Activated T-cell treated with anti-CD3 and anti-CD28 coated beads, Interleukin-2, amount 50 U/mL, for 48 hours (primary cell): ENCODE measurements at regions not wholly inside any gene's neighbourhood (a gene's known extent, or its start where the extent isn't known, plus 50 kb on each side); places are given as distances from the start of the nearest gene placed in this dataset.

Experiments used
- DNase-seq, 2 experiments: peaks; one replicate each; pipeline ENCODE4 v3.0.0-alpha.2; 2020

DNA sequence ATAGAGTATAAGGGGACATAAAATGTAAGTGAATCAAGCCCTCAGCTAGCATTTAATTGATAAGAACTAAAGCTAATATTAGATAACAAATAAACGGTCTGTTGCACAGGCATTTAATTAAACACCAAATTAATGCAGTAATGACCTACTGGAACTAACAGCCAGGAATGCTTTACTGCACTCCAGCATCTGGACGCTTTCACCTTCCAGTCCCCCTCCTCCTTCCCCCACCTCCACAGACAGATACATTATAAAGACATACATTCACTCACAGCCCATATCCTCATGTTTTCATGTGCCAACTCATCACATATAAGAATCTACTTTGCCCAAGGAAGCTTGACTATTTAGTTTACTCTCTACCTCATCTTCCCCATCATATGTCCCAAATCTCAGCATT lies 337.4 kb upstream of the PIK3C3 start:
- DNase-seq = no peak

DNA sequence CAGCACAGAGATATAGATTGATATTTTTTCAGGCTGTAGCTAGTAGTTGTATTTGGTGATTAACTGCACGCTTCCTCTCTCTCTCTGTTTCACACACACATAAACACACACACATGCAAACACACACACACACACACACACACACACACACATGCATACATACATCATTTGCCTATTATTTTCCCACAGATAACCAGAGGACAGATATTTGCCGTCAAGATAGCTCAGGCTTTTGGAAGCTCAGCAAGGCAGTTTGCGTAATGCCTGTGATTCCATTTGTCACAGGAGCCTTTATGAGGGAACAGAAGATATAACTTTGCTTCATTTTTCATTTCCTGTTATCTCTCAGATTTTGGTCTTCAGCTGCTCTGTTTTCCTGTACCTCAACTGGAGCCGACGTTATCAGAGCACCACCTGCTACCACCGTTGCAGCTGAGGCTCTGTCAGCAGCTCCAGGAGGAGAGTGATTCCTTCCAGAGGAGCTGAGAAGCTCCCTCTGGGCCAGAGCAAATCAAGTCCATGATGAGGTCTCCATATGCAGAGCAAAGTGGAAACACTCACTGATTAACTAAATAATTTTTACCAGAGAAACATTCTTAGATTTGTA lies 341.9 kb upstream of the PIK3C3 start:
- DNase-seq = no peak

DNA sequence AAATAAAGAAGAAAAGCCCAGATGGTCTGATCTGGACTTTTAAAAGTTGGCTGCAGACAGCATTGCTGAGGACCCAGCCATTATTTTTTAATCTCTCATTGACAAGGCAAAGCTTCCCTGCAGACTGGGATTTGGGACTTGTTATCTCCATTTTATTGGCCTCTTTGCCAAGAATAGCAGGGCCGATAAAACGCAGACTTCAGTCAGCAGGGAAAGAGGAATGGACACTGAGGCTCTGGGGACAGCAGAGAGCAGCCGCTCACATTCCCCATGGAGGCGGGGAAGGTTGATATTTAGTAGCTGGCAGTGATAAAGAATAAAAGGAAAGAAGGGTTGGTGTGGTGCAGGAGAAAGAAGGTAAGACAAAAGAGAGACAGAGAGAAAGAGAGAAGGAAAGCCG lies 350.1 kb upstream of the PIK3C3 start:
- DNase-seq = no peak

DNA sequence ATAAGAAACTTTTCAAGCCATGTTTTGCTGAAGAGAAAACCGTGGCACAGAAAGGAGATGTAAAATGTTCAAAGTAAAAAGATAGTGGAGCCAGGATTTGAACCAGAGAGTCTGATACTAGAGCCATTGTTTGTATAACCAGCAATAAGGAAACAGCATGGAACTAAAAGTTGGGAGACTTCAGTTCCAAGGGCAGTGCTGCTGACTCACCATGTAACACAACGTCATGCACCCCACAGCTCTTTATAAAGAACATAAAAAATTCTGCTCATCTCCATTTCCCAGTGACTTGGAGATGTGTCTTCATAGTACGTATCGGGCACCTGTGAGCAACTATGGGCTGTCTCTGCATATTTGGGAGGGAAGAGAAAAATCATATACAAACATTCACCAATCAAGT lies 353.0 kb upstream of the PIK3C3 start:
- no peak for DNase-seq

DNA sequence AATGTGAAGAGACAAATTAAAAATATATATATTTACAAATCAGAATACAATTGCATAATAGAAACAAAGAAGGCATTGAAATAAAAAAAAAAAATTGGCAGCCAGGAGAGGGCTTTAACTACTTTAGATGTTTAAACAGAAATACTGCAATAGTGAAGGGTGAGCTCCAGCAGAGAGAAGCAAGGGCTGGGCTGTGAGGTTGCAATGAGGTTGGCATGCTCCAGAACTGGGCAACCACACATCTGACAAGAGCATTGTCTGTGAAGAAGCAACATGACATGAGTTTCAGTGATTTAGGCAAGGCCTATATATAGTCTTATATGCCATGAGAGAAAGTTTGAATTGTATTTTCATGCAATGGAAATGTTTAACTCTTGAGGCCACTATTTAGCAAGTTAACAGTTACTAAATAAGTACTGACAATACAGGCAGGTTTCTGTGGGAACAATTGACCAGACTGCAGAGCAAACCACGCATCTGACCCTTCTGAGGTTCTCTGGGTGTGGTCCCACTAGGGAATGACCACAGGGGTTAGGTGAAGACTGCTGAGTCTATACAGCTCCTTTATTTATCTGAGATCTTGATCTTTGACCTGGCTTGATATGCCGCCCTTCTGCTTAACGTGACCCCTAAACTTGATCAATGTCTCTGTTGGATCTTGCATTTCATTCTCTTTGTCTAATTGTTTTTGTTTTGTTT lies 354.2 kb upstream of the PIK3C3 start:
- DNase-seq = no peak

DNA sequence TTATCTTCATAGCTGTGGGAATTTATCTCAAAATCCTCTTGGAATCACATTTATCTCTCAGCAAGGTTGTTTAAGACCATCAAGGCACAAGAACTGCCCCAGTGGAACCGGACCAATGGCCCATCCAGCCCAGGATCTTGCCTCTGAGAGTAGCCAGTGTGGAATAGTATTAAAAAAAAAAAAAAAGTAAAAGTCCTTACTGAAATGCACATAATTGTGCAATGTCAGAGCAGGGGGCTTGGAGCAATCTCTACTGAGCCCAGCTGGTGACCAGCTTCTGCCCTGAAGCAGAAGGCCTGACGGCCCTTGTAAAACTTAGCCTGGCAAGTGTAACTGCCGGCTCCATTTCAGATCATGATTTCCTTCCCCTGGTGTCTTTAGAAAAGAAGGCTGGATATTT lies 355.6 kb upstream of the PIK3C3 start:
- DNase-seq = no peak

DNA sequence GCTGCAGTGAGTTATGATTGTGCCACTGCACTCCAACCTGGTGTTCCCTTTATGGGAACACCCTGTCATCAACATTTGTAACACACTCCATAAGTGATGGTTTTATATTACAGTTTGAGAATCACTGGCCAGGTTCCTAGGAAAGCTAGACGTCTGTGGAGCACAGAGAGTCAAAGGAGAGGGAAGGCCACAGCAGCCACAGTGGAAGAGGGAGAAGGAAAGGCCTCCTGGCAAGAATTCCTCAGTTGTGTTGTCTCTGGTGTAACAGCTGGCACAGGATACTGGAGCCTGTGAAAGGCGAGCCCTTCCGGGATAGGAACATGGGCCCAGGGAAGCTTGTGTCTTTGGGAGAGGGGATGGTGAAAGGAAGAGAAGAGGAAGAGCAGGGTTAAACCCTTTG lies 360.5 kb upstream of the PIK3C3 start:
- no peak for DNase-seq

DNA sequence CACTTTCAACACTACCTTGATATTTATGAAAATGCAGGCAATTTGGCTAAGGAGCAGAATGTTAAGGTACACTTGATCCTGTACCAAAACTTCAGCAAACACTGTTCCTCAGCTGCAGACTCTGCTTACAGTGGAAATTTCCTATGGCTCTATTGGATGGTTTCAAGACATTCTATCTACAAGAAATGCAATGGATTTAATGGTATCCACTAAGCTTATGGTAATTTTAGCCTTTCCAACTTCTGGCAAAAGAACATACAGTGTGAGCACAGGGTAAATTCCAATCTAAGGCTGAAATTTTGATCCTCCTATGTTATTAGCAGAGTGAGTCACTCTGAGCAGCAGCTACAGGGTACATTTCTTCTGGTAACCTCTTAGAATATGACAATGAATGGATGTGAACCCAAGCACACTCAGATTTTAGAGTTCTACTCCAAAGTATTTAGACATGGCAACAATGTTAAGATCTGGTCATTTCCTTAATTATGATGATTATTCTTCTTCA lies 361.8 kb upstream of the PIK3C3 start:
- DNase-seq = no peak

DNA sequence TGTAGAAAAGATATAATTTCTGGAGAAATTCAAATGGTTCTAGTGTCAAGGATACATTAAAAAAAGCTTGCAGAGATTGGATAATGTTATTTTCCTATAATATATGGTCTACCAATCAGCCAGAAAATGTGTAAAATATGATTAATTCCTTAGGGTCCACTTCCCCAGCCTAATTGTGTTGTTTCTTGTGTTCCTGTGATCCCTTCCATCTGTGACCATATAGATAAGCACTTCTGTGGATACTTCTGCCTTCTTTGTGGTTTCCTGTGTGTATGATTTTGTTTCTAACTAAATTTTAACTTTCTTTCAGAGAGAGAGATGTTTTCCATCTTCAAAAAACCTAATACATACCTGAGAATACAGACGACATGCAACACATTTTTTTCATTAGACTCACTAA lies 367.1 kb upstream of the PIK3C3 start:
- DNase-seq = no peak

DNA sequence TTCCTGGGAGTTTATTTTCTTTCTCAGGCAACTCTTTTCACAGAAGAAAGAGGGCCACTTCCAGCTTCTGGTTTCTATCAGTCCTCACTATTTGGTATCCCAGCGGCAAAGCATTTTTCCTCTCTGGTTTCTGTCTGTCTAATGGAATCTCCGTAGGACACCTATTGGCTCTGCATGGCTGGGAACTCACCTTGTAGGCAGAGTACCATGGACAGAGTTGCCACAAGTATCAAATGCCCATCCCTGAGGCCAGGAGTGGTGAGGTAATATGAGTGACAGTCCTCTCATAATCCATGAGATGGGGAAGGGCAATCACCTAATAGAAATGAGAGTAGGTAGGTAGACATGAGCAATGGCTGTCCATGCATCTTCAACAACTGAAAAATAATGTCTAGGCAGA lies 369.5 kb upstream of the PIK3C3 start:
- DNase-seq = no peak

DNA sequence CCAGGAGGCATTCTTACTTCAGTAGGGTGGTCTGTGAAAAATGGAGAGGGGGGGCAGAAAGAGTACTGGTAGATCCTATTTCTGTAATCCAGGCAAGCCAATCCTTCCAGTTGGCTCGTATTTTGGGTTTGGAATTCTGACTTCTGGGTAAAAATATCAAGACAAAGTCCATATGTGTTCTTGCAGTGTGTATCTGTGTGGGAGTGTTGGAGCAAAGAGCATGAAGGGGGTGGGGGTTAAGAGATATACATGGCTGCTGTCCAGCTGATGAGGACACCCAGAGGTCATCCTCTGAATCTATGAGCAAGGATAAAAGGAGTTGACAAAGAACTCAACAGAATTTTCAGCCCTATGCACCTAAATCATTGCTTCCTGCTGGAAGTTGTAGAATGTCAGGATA lies 375.8 kb upstream of the PIK3C3 start:
- DNase-seq = no peak

DNA sequence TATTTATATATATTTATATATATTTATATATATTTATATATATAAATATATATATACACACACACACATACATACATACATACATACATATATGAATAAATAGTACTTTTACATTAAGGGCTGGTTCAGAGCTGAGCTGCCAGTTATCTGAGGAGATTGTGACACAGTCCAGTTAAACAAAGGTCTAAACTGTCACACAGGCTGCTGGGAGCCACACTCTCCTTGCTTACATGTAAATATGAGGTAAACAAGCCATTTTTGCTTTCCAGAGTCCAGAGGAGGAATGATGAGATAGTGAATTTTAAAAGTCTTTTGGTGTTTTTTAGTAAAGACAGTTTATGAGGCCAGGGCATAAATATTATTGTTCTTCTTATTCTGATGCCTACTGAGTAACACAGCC lies 377.5 kb upstream of the PIK3C3 start:
- DNase-seq = no peak

DNA sequence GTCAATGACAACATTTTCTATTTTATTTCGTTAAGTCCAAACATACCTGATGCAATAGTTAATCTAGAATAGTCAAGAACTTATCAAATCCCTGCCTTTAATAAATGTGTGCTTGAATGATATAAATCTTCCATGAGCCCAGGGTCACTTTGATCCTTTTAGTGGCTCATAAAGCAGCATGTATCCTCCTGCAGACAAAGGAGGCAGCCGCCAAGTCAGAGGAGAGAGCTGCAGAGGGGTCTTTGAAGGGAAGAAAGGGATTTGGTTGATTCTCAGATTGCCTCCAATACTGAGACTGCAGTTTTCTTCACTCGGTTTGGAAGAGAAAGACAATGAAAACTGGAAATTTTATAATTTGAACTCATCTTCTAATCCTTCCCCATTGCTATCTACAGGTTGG lies 378.4 kb upstream of the PIK3C3 start:
- DNase-seq = no peak

DNA sequence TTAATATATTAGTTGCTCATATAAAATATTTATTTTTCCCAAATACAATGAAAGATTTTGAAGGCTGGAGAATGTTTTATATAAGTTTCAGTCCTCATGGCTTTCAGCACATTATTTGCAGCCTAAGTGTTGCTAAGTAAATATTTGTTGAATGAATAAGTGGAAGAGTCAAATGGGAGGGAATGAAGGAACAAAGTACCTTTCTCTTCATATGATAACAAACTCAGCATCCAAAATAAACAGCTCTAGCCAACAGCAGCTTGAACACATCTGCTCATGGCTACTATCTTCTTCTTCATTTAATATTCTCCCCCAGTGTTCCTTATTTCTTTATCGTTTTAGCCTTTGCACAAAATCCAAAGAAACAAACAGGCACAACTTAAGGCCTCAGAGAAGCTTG lies 385.2 kb upstream of the PIK3C3 start:
- DNase-seq = no peak

DNA sequence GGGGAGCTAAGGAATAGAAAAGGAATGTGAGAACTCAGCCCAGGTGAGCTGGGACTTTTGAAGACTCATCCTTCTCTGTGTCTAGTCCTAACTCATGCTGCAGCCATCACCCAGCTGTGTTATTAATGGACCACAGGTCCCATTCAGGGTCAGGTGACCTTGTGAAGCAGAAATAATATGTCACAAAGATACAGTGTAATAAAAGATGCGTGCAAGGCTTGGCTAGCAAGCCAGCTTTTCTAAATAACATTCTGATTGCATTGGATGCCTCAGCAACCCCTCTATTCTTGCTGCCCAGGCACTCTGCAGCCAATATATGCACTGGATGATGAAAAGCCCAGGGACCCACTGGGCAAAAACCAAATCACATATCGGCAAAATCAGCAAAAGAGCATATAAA lies 393.1 kb upstream of the PIK3C3 start:
- DNase-seq = no peak

DNA sequence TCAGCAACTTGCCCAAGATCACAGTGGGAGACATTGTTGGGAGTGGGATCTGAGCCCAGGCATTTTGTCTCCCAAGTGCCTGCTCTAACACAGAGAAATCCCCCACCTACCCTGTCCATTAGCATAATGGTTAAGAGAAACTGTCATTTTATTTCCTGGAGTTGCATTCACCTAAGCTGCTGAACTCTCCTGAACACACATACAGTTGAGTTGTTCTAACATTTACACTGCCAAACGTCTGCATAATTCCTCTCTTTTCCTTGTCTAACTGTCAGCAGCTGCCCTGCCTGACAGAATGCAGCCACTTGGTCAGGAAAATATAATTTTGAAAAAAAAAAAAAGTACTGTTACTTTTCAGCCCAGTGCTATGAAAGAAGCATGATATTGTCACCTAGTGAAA lies 396.3 kb upstream of the PIK3C3 start:
- no peak for DNase-seq

DNA sequence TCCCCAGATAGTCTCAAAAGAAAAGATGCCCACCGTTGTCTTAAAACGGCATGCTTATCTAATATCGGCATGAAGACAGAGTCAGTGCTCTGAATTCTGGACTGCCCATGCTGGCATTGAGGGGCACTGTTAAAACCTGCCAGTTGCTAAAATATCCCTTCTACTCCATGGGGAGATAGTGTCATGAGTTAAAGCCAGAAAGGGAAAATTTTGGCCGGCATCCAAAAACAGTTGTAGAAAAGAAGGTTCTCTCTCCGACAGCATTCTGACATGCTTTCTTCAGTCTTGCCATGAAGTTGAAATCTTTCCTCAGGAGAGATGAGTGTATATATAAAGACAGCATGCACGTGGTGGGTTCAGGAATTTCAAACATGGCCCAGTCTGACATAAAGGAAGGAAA lies 401.3 kb upstream of the PIK3C3 start:
- no peak for DNase-seq

DNA sequence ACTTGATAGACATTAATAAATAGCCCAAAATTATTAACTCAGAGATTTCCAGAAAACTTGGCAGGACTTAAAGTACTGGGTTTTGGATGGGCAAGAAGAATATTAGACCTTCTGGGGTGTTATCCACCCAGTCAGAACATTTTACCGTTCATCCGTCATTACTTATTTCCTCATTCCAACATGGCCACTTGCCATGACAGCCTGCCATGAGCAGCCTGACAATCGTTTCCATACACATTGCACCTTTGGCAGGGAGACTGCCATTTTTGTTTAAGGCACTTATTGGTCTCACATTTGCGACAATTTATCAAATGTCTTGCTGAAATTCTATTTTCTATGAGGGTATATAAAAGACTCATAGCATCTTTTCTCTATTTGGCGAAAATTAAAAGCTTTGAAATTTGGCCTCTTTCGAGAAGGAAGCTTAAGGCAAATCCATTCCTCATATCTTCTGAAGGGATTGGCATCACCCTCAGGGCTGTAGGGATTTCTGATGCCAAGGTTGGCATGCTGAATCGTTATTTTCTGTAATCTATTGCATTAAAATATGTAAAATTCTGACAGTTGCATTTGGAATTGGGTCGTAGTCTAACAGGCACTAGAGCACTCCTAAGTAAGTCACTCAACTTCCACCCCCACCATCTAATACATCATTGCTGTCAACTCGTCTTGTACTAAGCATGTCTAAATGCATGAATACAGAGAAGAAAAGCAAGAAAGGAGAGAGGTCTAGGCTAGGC lies 406.3 kb upstream of the PIK3C3 start:
- no peak for DNase-seq

DNA sequence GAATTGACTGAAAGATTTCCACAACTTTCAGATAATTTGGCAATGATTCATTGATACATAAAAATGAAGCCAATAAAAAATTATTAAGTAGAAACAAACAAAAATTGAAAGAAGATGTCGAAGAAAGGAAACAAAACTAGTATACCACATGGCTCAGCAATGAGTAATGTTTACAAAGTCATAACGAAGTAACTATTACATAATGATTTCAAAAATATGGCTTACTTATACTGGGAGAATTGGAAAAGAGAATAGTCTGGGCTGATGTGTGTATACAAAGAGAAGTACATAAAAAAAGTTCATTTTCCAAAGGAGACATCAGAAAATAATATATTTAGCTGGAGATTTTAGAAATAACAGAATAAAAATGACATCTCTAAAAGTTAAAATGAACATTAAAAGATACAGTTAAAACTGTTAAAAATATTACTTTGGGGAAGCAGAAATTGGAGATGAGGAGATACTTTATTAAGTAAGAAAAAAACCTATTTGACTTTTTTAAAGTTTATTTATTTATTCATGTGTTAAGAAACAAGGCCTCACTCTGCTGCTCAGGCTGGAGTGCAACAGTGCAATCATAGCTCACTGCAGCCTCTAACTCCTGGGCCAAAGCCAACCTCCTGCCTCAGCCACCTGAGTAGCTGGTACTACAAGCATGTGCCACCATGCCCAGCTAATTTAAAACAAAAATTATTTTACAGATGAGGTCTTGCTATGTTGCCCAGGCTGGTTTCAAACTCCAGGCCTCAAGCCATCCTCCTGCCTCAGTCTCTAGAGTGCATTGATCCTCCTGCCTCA lies 409.7 kb upstream of the PIK3C3 start:
- DNase-seq = no peak

DNA sequence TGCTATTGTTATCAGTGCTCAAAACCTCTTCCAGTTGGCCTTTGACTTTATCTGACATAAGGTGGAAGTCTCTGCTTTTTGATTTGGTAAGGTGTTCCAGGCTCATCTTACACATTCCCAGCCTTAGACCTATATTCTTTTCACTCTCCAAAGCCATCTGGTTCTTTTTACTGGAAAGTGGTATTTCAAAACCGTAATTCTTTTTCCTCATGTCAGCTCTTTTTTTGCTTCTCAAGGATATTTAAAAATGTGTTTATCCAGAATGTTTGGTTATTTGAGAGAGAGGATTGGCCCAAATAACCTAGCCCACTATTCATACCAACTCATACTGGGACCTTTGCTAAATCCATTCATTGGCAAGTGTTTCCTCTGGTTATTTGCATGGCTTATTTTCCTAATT lies 411.2 kb upstream of the PIK3C3 start:
- DNase-seq = no peak

DNA sequence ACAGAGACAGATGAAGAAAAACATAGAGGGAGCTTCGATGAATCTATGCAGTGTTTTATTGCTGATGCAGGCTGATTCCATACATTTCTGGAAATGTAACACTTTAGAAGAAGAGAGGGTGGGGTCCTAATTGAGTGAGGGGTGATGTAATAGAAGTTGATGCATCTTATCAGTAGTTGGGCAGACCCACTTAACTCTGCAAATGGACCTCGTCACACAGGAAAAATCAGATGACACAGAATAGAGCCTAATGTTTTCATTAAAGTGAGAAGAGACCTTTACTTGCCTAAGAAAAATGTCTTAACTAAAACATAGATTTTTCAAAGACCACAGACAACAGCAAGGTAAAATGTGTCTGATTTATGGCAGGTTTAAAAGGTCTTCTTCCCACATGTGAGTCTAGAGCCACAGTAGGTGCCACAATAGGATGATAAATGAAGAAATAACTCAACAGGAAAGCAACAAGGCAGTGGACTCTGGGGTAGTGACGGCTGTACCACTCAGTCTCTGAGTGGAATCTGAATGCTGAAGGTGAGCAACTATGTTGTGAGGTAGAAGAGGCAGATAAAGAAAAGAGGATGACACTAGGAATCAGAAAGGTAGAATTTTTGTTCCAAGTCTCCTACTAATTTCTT lies 414.7 kb upstream of the PIK3C3 start:
- no peak for DNase-seq

DNA sequence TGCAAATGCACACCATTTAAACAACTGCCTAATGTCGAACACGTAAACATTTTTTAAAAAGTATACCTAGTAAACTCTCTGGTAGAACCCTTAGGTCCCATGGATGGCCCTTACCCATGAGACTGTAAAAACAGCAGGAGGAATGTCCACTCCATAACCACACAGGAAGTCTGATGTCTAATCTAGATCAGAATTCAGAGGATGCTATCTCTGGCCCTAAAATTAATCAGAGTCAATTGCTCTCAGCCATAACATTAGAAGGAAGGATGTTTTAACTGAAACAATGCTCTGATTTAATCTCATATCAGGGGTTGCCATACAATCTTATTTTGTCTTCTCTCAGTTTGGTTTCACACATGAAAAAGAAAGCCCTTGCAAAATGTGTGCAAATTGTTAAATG lies 416.3 kb upstream of the PIK3C3 start:
- no peak for DNase-seq

DNA sequence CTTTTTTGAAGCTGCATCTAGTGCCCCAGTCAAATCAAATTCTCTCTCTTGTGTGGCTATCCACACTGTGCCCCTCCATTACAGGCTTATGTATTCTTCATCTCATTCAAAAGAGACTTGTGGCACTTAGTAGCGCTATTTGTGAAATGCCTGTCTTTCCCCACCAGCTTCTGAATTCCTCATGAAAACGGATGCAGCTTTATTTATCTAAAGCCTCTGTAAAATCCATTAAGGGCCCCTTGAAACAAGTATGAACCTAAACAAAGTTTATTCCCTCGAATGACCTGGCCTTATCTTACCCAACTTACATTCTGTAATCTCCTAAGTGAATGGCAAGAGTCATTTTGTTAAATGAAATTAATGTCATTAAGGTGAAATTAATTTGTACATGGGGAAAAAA lies 417.4 kb upstream of the PIK3C3 start:
- no peak for DNase-seq
